Immature natural killer cell (primary cell): ENCODE measurements at regions not wholly inside any gene's neighbourhood (a gene's known extent, or its start where the extent isn't known, plus 50 kb on each side); places are given as distances from the start of the nearest gene placed in this dataset.
"Not testable (repeated sequence)": the region's sequence is repeated elsewhere in the genome, so short reads cannot be mapped to it uniquely, and the experiment has no call there.

Source experiments
- DNase-seq, 3 donors: peaks; one replicate each; pipeline ENCODE4 v3.0.0; 2022; ENCODE audit warnings: mixed read lengths in 1 of 3
- H3K27ac Mint-ChIP-seq, 6 donors: one replicate each; pipeline ENCODE4 v1.8.0; 2020; ENCODE audit warnings: mixed read lengths in 6 of 6, mild to moderate bottlenecking in 5 of 6, inconsistent platforms in 4 of 6, moderate library complexity in 3 of 6
- H3K27me3 Mint-ChIP-seq, 3 donors: one replicate each; pipeline ENCODE4 v1.8.0; 2020 to 2021; ENCODE audit warnings: low read depth in 3 of 3, mild to moderate bottlenecking in 3 of 3, mixed read lengths in 3 of 3, moderate library complexity in 3 of 3, inconsistent platforms in 1 of 3
- H3K36me3 Mint-ChIP-seq, 3 donors: one replicate each; pipeline ENCODE4 v1.8.0; 2020; ENCODE audit warnings: mixed read lengths in 3 of 3, inconsistent platforms in 2 of 3, mild to moderate bottlenecking in 2 of 3
- H3K4me1 Mint-ChIP-seq, 2 donors: one replicate each; pipeline ENCODE4 v1.8.0; 2020; ENCODE audit warnings: inconsistent platforms in 2 of 2, mild to moderate bottlenecking in 2 of 2, mixed read lengths in 2 of 2, moderate library complexity in 1 of 2
- H3K4me3 Mint-ChIP-seq, 5 donors: one replicate each; pipeline ENCODE4 v1.8.0; 2020; ENCODE audit warnings: mild to moderate bottlenecking in 5 of 5, mixed read lengths in 5 of 5, inconsistent platforms in 3 of 5, moderate library complexity in 3 of 5
- H3K9me3 Mint-ChIP-seq, 6 donors: one replicate each; pipeline ENCODE4 v1.8.0; 2020; ENCODE audit warnings: mild to moderate bottlenecking in 6 of 6, mixed read lengths in 6 of 6, inconsistent platforms in 4 of 6, moderate library complexity in 3 of 6

GRCh38 chr5:28862860-28863196 lies 1824.4 kb upstream of the CDH9 start:
- H3K36me3 Mint-ChIP-seq: peaks cover 0 to 5% (median 0%) of the 10 kb centered on the region in 3 donors
- peaks cover 13 to 62% (median 26%) of the 10 kb centered on the region in 6 donors for H3K9me3 Mint-ChIP-seq
- H3K27ac Mint-ChIP-seq: no peak overlapping the region
- no peak overlapping the region for H3K4me3 Mint-ChIP-seq
- DNase-seq: no peak
- peaks cover 0 to 2% (median 0%) of the 10 kb centered on the region in 3 donors for H3K27me3 Mint-ChIP-seq
- H3K4me1 Mint-ChIP-seq: no peaks in the 10 kb centered on the region

GRCh38 chr5:28862137-28862859 lies 1823.9 kb upstream of the CDH9 start:
- H3K4me3 Mint-ChIP-seq: no peak overlapping the region
- peaks cover 0 to 5% (median 0%) of the 10 kb centered on the region in 3 donors for H3K36me3 Mint-ChIP-seq
- no peaks in the 10 kb centered on the region for H3K4me1 Mint-ChIP-seq
- peaks cover 14 to 63% (median 29%) of the 10 kb centered on the region in 6 donors for H3K9me3 Mint-ChIP-seq
- DNase-seq: no peak
- no peak overlapping the region for H3K27ac Mint-ChIP-seq
- peaks cover 0 to 2% (median 0%) of the 10 kb centered on the region in 3 donors for H3K27me3 Mint-ChIP-seq

- Mint-ChIP-seq H3K27me3 (no peaks in the 10 kb centered on the region), H3K9me3 (peaks cover 20 to 64% (median 33%) of the 10 kb centered on the region in 6 donors), H3K4me1 (no peaks in the 10 kb centered on the region), H3K4me3 (no peak overlapping the region), H3K36me3 (peaks cover 0 to 5% (median 0%) of the 10 kb centered on the region in 3 donors), H3K27ac (no peak overlapping the region)
- DNase-seq: no peak
Observed at GRCh38 chr5:28855626-28856025, 1817.2 kb upstream of the CDH9 start.

- H3K4me3 Mint-ChIP-seq: no peak overlapping the region
- H3K27me3 Mint-ChIP-seq: no peaks in the 10 kb centered on the region
- DNase-seq: no peak
- H3K27ac Mint-ChIP-seq: no peak overlapping the region
- peaks cover 18 to 58% (median 35%) of the 10 kb centered on the region in 6 donors for H3K9me3 Mint-ChIP-seq
- H3K4me1 Mint-ChIP-seq: no peaks in the 10 kb centered on the region
- H3K36me3 Mint-ChIP-seq: no peaks in the 10 kb centered on the region
Observed at GRCh38 chr5:28850320-28850921, 1812.0 kb upstream of the CDH9 start.

GRCh38 chr5:28831042-28831441 lies 1792.7 kb upstream of the CDH9 start:
- Mint-ChIP-seq H3K9me3 (peaks cover 8 to 70% (median 42%) of the 10 kb centered on the region in 6 donors), H3K4me1 (no peaks in the 10 kb centered on the region), H3K4me3 (no peak overlapping the region), H3K27ac (no peak overlapping the region), H3K27me3 (no peaks in the 10 kb centered on the region), H3K36me3 (peaks cover 0 to 6% (median 0%) of the 10 kb centered on the region in 3 donors)
- no peak for DNase-seq

GRCh38 chr5:28823231-28823630 lies 1784.8 kb upstream of the CDH9 start:
- Mint-ChIP-seq H3K27me3 (peaks cover 0 to 1% (median 0%) of the 10 kb centered on the region in 3 donors), H3K36me3 (peaks cover 0 to 3% (median 0%) of the 10 kb centered on the region in 3 donors), H3K4me3 (no peak overlapping the region), H3K9me3 (peaks cover 17 to 72% (median 44%) of the 10 kb centered on the region in 6 donors), H3K4me1 (no peaks in the 10 kb centered on the region), H3K27ac (no peak overlapping the region)
- DNase-seq: no peak

- DNase-seq: no peak
- H3K9me3 Mint-ChIP-seq: peaks cover 13 to 71% (median 41%) of the 10 kb centered on the region in 6 donors
- no peak overlapping the region for H3K27ac Mint-ChIP-seq
- H3K27me3 Mint-ChIP-seq: peaks cover 0 to 1% (median 0%) of the 10 kb centered on the region in 3 donors
- no peaks in the 10 kb centered on the region for H3K4me1 Mint-ChIP-seq
- peaks cover 0 to 3% (median 0%) of the 10 kb centered on the region in 3 donors for H3K36me3 Mint-ChIP-seq
- H3K4me3 Mint-ChIP-seq: no peak overlapping the region
Observed at GRCh38 chr5:28822071-28822470, 1783.7 kb upstream of the CDH9 start.

GRCh38 chr5:28810751-28811136 lies 1772.4 kb upstream of the CDH9 start:
- Mint-ChIP-seq H3K27me3 (no peaks in the 10 kb centered on the region), H3K9me3 (peaks cover 8 to 45% (median 29%) of the 10 kb centered on the region in 6 donors), H3K27ac (no peak overlapping the region), H3K4me1 (no peaks in the 10 kb centered on the region), H3K36me3 (peaks cover 0 to 3% (median 0%) of the 10 kb centered on the region in 3 donors), H3K4me3 (no peak overlapping the region)
- DNase-seq: no peak

GRCh38 chr5:28809811-28810750 lies 1771.7 kb upstream of the CDH9 start:
- Mint-ChIP-seq H3K36me3 (peaks cover 0 to 3% (median 0%) of the 10 kb centered on the region in 3 donors), H3K4me3 (no peak overlapping the region), H3K27me3 (no peaks in the 10 kb centered on the region), H3K27ac (no peak overlapping the region), H3K4me1 (no peaks in the 10 kb centered on the region), H3K9me3 (peaks cover 8 to 45% (median 29%) of the 10 kb centered on the region in 6 donors)
- DNase-seq: no peak

- DNase-seq: no peak
- Mint-ChIP-seq H3K27ac (no peak overlapping the region), H3K4me1 (no peaks in the 10 kb centered on the region), H3K9me3 (peaks cover 8 to 40% (median 24%) of the 10 kb centered on the region in 6 donors), H3K4me3 (no peak overlapping the region), H3K36me3 (peaks cover 0 to 3% (median 0%) of the 10 kb centered on the region in 3 donors), H3K27me3 (no peaks in the 10 kb centered on the region)
Observed at GRCh38 chr5:28808967-28809810, 1770.8 kb upstream of the CDH9 start.

- no peak for DNase-seq
- H3K9me3 Mint-ChIP-seq: peaks cover 8 to 26% (median 20%) of the 10 kb centered on the region in 6 donors
- H3K4me3 Mint-ChIP-seq: no peak overlapping the region
- no peaks in the 10 kb centered on the region for H3K27me3 Mint-ChIP-seq
- H3K4me1 Mint-ChIP-seq: no peaks in the 10 kb centered on the region
- H3K36me3 Mint-ChIP-seq: peaks cover 0 to 3% (median 0%) of the 10 kb centered on the region in 3 donors
- no peak overlapping the region for H3K27ac Mint-ChIP-seq
Observed at GRCh38 chr5:28807195-28807729, 1768.9 kb upstream of the CDH9 start.

GRCh38 chr5:28799035-28799434 lies 1760.6 kb upstream of the CDH9 start:
- DNase-seq, H3K27me3 Mint-ChIP-seq, H3K27ac Mint-ChIP-seq, H3K4me1 Mint-ChIP-seq, H3K36me3 Mint-ChIP-seq, H3K4me3 Mint-ChIP-seq: not testable (repeated sequence)
- peaks cover 10 to 28% (median 14%) of the 10 kb centered on the region in 6 donors for H3K9me3 Mint-ChIP-seq

GRCh38 chr5:28788954-28789353 lies 1750.6 kb upstream of the CDH9 start:
- Mint-ChIP-seq H3K27me3 (no peaks in the 10 kb centered on the region), H3K9me3 (peaks cover 10 to 42% (median 31%) of the 10 kb centered on the region in 6 donors), H3K4me1 (no peaks in the 10 kb centered on the region), H3K36me3 (no peaks in the 10 kb centered on the region), H3K27ac (no peak overlapping the region), H3K4me3 (no peak overlapping the region)
- no peak for DNase-seq
